CD4-positive, alpha-beta T cell (primary cell): ENCODE measurements at regions not wholly inside any gene's neighbourhood (a gene's known extent, or its start where the extent isn't known, plus 50 kb on each side); places are given as distances from the start of the nearest gene placed in this dataset.

Experiments
- ATAC-seq: fragments of 200-7000 bp; cut with Tn5 transposase; one replicate; pipeline ENCODE4 v1.10.0; 2022; ENCODE audit warnings: mild to moderate bottlenecking; ENCODE audit not compliant: poor library complexity
- CTCF ChIA-PET: fragments of 350-600 bp; sonication (Branson Sonifier 250); formaldehyde crosslinking; loops from one replicate; lab custom pipeline; 2021; ENCODE audit warnings: antibody characterized with exemption, inconsistent platforms; lab: Charles Lee
- POLR2A ChIA-PET: fragments of 350-600 bp; sonication (Branson Sonifier 250); formaldehyde crosslinking; loops from one replicate; lab custom pipeline; 2021; ENCODE audit warnings: antibody characterized with exemption, inconsistent platforms; lab: Charles Lee
- DNase-seq, 14 experiments: peaks; one replicate each; pipeline ENCODE4 v3.0.0-alpha.2; 2013 to 2020; ENCODE audit warnings: mixed read lengths in 2 of 14
- H3K27ac ChIP-seq, 2 donors: one replicate each; pipeline versions ENCODE4 v1.5.1 to v1.7.0; 2013; ENCODE audit warnings: low read length in 2 of 2, low read depth in 1 of 2, mild to moderate bottlenecking in 1 of 2
- H3K27me3 ChIP-seq, 2 experiments: 1 replicate in 1 of 2; 2 replicates in 1 of 2; pipeline versions ENCODE4 v1.6.1 to v1.7.0; 2013; ENCODE audit warnings: low read length in 2 of 2, control low read depth in 1 of 2, mild to moderate bottlenecking in 1 of 2, moderate library complexity in 1 of 2; ENCODE audit not compliant: insufficient read depth in 2 of 2, control insufficient read depth in 1 of 2
- H3K36me3 ChIP-seq: one replicate; pipeline ENCODE4 v1.6.1; 2013; ENCODE audit warnings: low read length, control low read depth; ENCODE audit not compliant: insufficient read depth
- H3K4me1 ChIP-seq: one replicate; pipeline ENCODE4 v1.6.1; 2013; ENCODE audit warnings: low read length, control low read depth; ENCODE audit not compliant: insufficient read depth
- H3K4me3 ChIP-seq: one replicate; pipeline ENCODE4 v1.5.1; 2013; ENCODE audit warnings: mild to moderate bottlenecking, low read length, moderate library complexity
- H3K9me3 ChIP-seq, 2 experiments: 1 replicate in 1 of 2; 2 replicates in 1 of 2; pipeline versions ENCODE4 v1.6.1 to v1.7.0; 2013; ENCODE audit warnings: low read length in 2 of 2, mild to moderate bottlenecking in 2 of 2, control low read depth in 1 of 2, moderate library complexity in 1 of 2; ENCODE audit not compliant: control insufficient read depth in 1 of 2, insufficient read depth in 1 of 2
- H3K27ac Mint-ChIP-seq: one replicate; pipeline ENCODE4 v1.8.0; 2020; ENCODE audit warnings: mixed read lengths
- H3K27me3 Mint-ChIP-seq: one replicate; pipeline ENCODE4 v1.8.0; 2021; ENCODE audit warnings: mixed read lengths
- H3K36me3 Mint-ChIP-seq: one replicate; pipeline ENCODE4 v1.8.0; 2021; ENCODE audit warnings: low read depth, mixed read lengths
- H3K4me1 Mint-ChIP-seq: one replicate; pipeline ENCODE4 v1.8.0; 2021; ENCODE audit warnings: low read depth, mixed read lengths
- H3K4me3 Mint-ChIP-seq: one replicate; pipeline ENCODE4 v1.8.0; 2020; ENCODE audit warnings: mild to moderate bottlenecking, mixed read lengths
- H3K9me3 Mint-ChIP-seq: one replicate; pipeline ENCODE4 v1.8.0; 2020; ENCODE audit warnings: mixed read lengths
- CTCF ChIP-seq: fragments of 200-600 bp; IDR thresholded peaks from one replicate; pipeline ENCODE4 v1.8.0; 2022; ENCODE audit warnings: antibody characterized with exemption, mild to moderate bottlenecking
- intact Hi-C, 2 experiments: fragments of 100-400 bp; cut with DNase I in 1 of 2; cut with micrococcal nuclease in 1 of 2; formaldehyde crosslinking; loops; one replicate each; pipeline versions ENCODE4 v1.15.1 to v1.9.0; 2023 to 2025; cut with DNase I, micrococcal nuclease

GRCh38 chr22:26806445-26807175 lies 149.2 kb downstream of the MIAT start:
- H3K27me3 Mint-ChIP-seq = no peaks in the 10 kb centered on the region
- ChIA-PET POLR2A (no interaction called here), CTCF (no interaction called here)
- Histone ChIP-seq H3K4me1 (no peaks in the 10 kb centered on the region), H3K9me3 (peaks cover 0 to 6% of the 10 kb centered on the region in 2 experiments), H3K27ac (no peak overlapping the region), H3K27me3 (no peaks in the 10 kb centered on the region), H3K36me3 (peaks cover 2% of the 10 kb centered on the region), H3K4me3 (no peak overlapping the region)
- ATAC-seq (no peak), DNase-seq (no peak)
- H3K4me3 Mint-ChIP-seq = no peak overlapping the region
- TF ChIP-seq CTCF = no peak
- H3K9me3 Mint-ChIP-seq = peaks cover 3% of the 10 kb centered on the region
- intact Hi-C loops = no loop called here
- H3K4me1 Mint-ChIP-seq = no peaks in the 10 kb centered on the region
- no peak overlapping the region for H3K27ac Mint-ChIP-seq
- H3K36me3 Mint-ChIP-seq = peaks cover 26% of the 10 kb centered on the region

GRCh38 chr22:26811647-26811992 lies 154.2 kb downstream of the MIAT start:
- H3K4me1 ChIP-seq = no peaks in the 10 kb centered on the region
- no peaks in the 10 kb centered on the region for H3K27me3 Mint-ChIP-seq
- POLR2A ChIA-PET = no interaction called here
- no peaks in the 10 kb centered on the region for H3K4me1 Mint-ChIP-seq
- H3K27me3 ChIP-seq = no peaks in the 10 kb centered on the region
- H3K9me3 ChIP-seq = peaks cover 0 to 8% of the 10 kb centered on the region in 2 experiments
- intact Hi-C loops = no loop called here
- ATAC-seq (no peak), DNase-seq (no peak)
- CTCF ChIA-PET = no interaction called here
- H3K36me3 Mint-ChIP-seq = peaks cover 38% of the 10 kb centered on the region
- no peak overlapping the region for H3K4me3 ChIP-seq
- H3K9me3 Mint-ChIP-seq = peaks cover 7% of the 10 kb centered on the region
- no peak overlapping the region for H3K4me3 Mint-ChIP-seq
- no peak for TF ChIP-seq CTCF
- H3K36me3 ChIP-seq = peaks cover 3% of the 10 kb centered on the region
- no peak overlapping the region for H3K27ac Mint-ChIP-seq
- H3K27ac ChIP-seq = no peak overlapping the region

- intact Hi-C loops = no loop called here
- peaks cover 5% of the 10 kb centered on the region for H3K9me3 Mint-ChIP-seq
- Histone ChIP-seq H3K27ac (no peak overlapping the region), H3K4me1 (no peaks in the 10 kb centered on the region), H3K9me3 (peaks cover 4 to 5% of the 10 kb centered on the region in 2 experiments), H3K27me3 (no peaks in the 10 kb centered on the region), H3K36me3 (peaks cover 3% of the 10 kb centered on the region), H3K4me3 (no peak overlapping the region)
- CTCF ChIA-PET = no interaction called here
- no peak for DNase-seq
- ATAC-seq = no peak
- H3K4me1 Mint-ChIP-seq = no peaks in the 10 kb centered on the region
- TF ChIP-seq CTCF = no peak
- POLR2A ChIA-PET = no interaction called here
- H3K36me3 Mint-ChIP-seq = peaks cover 45% of the 10 kb centered on the region
- no peak overlapping the region for H3K27ac Mint-ChIP-seq
- H3K27me3 Mint-ChIP-seq = no peaks in the 10 kb centered on the region
- no peak overlapping the region for H3K4me3 Mint-ChIP-seq
These were observed 155.3 kb downstream of the MIAT start for GRCh38 chr22:26812731-26813130.
